ENCODE measurements at regions not wholly inside any gene's neighbourhood (a gene's known extent, or its start where the extent isn't known, plus 50 kb on each side); places are given as distances from the start of the nearest gene placed in this dataset.
A peak's percentile ranks its signal among the peaks of the same experiment; 100 is the strongest.

DNA sequence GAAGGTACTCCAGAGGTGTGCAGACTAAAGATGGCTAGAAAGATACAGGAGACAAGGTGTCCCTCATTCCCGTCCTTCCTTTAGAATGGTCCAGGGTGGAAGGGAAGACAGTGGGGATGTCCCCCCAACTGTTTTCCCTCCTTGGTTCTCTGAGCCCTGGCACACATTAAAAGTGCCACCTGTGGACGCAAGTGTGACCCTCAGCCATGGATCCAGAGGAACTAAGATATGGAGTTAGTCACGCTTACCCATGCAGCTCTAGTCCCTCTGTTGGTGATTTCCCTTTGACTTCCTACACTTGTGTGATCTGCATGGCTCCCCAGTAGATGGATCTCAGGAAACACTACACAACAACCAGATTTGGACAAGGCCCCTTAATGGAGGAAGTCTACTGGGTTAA lies 113.1 kb upstream of the SRD5A2 start:
- Histone ChIP-seq H3K9me3 (peaks cover 51% of the 10 kb centered on the region), H3K4me2 (no peak overlapping the region), H3K4me1 (no peaks in the 10 kb centered on the region), H3K27ac (no peak overlapping the region), H3K4me3 (no peak overlapping the region)
- POLR2A ChIA-PET, result no interaction called here
- FAIRE-seq (no peak), DNase-seq (ENCODE audit: low read depth in 1 of 2, low spot score in 1 of 2) (peak in 1 of 2 experiments; percentile 26), ATAC-seq (no peak)
- CTCF ChIA-PET, result interaction anchor here (1.7 kb wide), 1 partner anchor 143 kb away, joined by 6 read pairs; no protein-coding TSS in a partner anchor
- WGBS (ENCODE audit: missing lambda C conversion rate), result 23% methylated on average over 3 of the region's 3 CpGs
- TF ChIP-seq CBX2 (IDR thresholded peaks at IDR 0.05; ENCODE audit: borderline replicate concordance, low read depth) (no peak), MYC (IDR thresholded peaks at IDR 0.05; ENCODE audit: borderline replicate concordance, low read length) (no peak), FOSB (CRISPR knock-in tag; IDR thresholded peaks at IDR 0.05) (no peak), HOXB5 (CRISPR knock-in tag; IDR thresholded peaks at IDR 0.05) (no peak), PBX3 (IDR thresholded peaks at IDR 0.05) (no peak), RNF2 (IDR thresholded peaks at IDR 0.05; ENCODE audit: borderline replicate concordance, low read depth) (no peak), NFE2L2 (conservative IDR thresholded peaks at IDR 0.05; ENCODE audit: low read length) (no peak), CBX8 (IDR thresholded peaks at IDR 0.05) (no peak), FOXS1 (CRISPR knock-in tag; IDR thresholded peaks at IDR 0.05) (no peak), ESRRA (IDR thresholded peaks at IDR 0.05; ENCODE audit: borderline replicate concordance, low read length) (no peak), MAFK (IDR thresholded peaks at IDR 0.05; ENCODE audit: partially characterized antibody) (no peak), TP53 (CRISPR knock-in tag; IDR thresholded peaks at IDR 0.05) (no peak), RFX5 (IDR thresholded peaks at IDR 0.05) (no peak), TFCP2L1 (CRISPR knock-in tag; IDR thresholded peaks at IDR 0.05) (no peak), CHD2 (IDR thresholded peaks at IDR 0.05; ENCODE audit: low read length, partially characterized antibody) (no peak), GATA3 (IDR thresholded peaks at IDR 0.05; ENCODE audit: borderline replicate concordance) (no peak), RCOR1 (IDR thresholded peaks at IDR 0.05; ENCODE audit: low read depth, low read length) (no peak), JUNB (IDR thresholded peaks at IDR 0.05) (no peak)
- TF ChIP-seq, protein P1, sequence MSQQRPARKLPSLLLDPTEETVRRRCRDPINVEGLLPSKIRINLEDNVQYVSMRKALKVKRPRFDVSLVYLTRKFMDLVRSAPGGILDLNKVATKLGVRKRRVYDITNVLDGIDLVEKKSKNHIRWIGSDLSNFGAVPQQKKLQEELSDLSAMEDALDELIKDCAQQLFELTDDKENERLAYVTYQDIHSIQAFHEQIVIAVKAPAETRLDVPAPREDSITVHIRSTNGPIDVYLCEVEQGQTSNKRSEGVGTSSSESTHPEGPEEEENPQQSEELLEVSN (IDR thresholded peaks at IDR 0.05; ENCODE audit: borderline replicate concordance, low read depth), result no peak

- TF ChIP-seq RARB (CRISPR knock-in tag; IDR thresholded peaks at IDR 0.05) (no peak), ZNF302 (CRISPR knock-in tag; IDR thresholded peaks at IDR 0.05) (no peak), NR3C1 (IDR thresholded peaks at IDR 0.05) (no peak), EP300 (IDR thresholded peaks at IDR 0.05) (no peak), HOXB5 (CRISPR knock-in tag; IDR thresholded peaks at IDR 0.05) (no peak), RFX5 (IDR thresholded peaks at IDR 0.05) (no peak), USF2 (IDR thresholded peaks at IDR 0.05) (no peak), RAD21 (conservative IDR thresholded peaks at IDR 0.05 in 1 of 2, IDR thresholded peaks at IDR 0.05 in 1 of 2) (peak; percentile 37 to 46), HES2 (IDR thresholded peaks at IDR 0.05) (no peak), ZSCAN20 (CRISPR knock-in tag; IDR thresholded peaks at IDR 0.05) (no peak), FOXS1 (CRISPR knock-in tag; IDR thresholded peaks at IDR 0.05) (no peak), TP53 (CRISPR knock-in tag; IDR thresholded peaks at IDR 0.05) (no peak), HOXB13 (CRISPR knock-in tag; IDR thresholded peaks at IDR 0.05; ENCODE audit: low read depth) (no peak), HMGXB4 (CRISPR knock-in tag; IDR thresholded peaks at IDR 0.05; ENCODE audit: borderline replicate concordance) (no peak), ZC3H11A (IDR thresholded peaks at IDR 0.05) (no peak), SREBF2 (IDR thresholded peaks at IDR 0.05) (no peak), SMC3 (IDR thresholded peaks at IDR 0.05) (peak; percentile 39; the same call in 1 of the 3 replicates), GATA3 (IDR thresholded peaks at IDR 0.05; ENCODE audit: borderline replicate concordance) (no peak)
- TF ChIP-seq, protein P2, sequence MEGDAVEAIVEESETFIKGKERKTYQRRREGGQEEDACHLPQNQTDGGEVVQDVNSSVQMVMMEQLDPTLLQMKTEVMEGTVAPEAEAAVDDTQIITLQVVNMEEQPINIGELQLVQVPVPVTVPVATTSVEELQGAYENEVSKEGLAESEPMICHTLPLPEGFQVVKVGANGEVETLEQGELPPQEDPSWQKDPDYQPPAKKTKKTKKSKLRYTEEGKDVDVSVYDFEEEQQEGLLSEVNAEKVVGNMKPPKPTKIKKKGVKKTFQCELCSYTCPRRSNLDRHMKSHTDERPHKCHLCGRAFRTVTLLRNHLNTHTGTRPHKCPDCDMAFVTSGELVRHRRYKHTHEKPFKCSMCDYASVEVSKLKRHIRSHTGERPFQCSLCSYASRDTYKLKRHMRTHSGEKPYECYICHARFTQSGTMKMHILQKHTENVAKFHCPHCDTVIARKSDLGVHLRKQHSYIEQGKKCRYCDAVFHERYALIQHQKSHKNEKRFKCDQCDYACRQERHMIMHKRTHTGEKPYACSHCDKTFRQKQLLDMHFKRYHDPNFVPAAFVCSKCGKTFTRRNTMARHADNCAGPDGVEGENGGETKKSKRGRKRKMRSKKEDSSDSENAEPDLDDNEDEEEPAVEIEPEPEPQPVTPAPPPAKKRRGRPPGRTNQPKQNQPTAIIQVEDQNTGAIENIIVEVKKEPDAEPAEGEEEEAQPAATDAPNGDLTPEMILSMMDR (IDR thresholded peaks at IDR 0.05), result peak; percentile 62
- FAIRE-seq, result no peak
Measured at GRCh38 chr2:31688282-31688681, 107.5 kb upstream of the SRD5A2 start.

More at GRCh38 chr2:31688282-31688681, 107.5 kb upstream of the SRD5A2 start:
- ChIA-PET CTCF (interaction anchor here (0.6 to 3.0 kb wide), 6 partner anchors 10 to 1343 kb away, joined by 3 to 10 read pairs (median 4); no protein-coding TSS in a partner anchor), POLR2A (no interaction called here)
- Histone ChIP-seq H3K9me3 (peaks cover 43% of the 10 kb centered on the region), H3K4me2 (no peak overlapping the region), H3K27ac (no peak overlapping the region), H3K4me1 (no peaks in the 10 kb centered on the region), H3K4me3 (no peak overlapping the region)
- 0 out of 6 replicates have a peak, but pooled peaks of 1 of the 2 experiments have one; percentile 36 for ATAC-seq
- peak in 1 of 2 experiments; percentile 46 for DNase-seq (ENCODE audit: low read depth in 1 of 2, low spot score in 1 of 2)
- WGBS (ENCODE audit: missing lambda C conversion rate), result 4% methylated on average over 4 of the region's 4 CpGs

Data from A549 (cell line).